ENCODE measurements at regions not wholly inside any gene's neighbourhood (a gene's known extent, or its start where the extent isn't known, plus 50 kb on each side); places are given as distances from the start of the nearest gene placed in this dataset.

- TF ChIP-seq CTCF (conservative IDR thresholded peaks at IDR 0.05; ENCODE audit: low read depth in 2 of 2) (no peak), EZH2 (IDR thresholded peaks at IDR 0.05; ENCODE audit: low read depth, unreplicated experiment) (no peak), ZNF462 (CRISPR knock-in tag; IDR thresholded peaks at IDR 0.05) (no peak), ZNF114 (CRISPR knock-in tag; IDR thresholded peaks at IDR 0.05) (no peak)
Observed at GRCh38 chr15:91413142-91413541, 313.1 kb downstream of the SV2B start (continued).

- Mint-ChIP-seq H3K4me3 (no peak overlapping the region), H3K9me3 (no peaks in the 10 kb centered on the region), H3K4me1 (no peaks in the 10 kb centered on the region), H3K36me3 (ENCODE audit: low read depth) (no peaks in the 10 kb centered on the region), H3K27me3 (ENCODE audit: insufficient read depth, low read depth, poor library complexity) (peaks cover 3% of the 10 kb centered on the region), H3K27ac (no peak overlapping the region)
- Histone ChIP-seq H3K36me3 (ENCODE audit: insufficient read depth) (no peaks in the 10 kb centered on the region), H3K4me3 (no peak overlapping the region), H3K9me2 (ENCODE audit: insufficient read depth) (no peaks in the 10 kb centered on the region), H3K27me3 (ENCODE audit: insufficient read depth) (no peaks in the 10 kb centered on the region), H3K4me1 (ENCODE audit: insufficient read depth) (no peaks in the 10 kb centered on the region), H3K4me2 (no peak overlapping the region), H3K27ac (ENCODE audit: low read depth) (no peak overlapping the region), H4K20me1 (replicated peaks; ENCODE audit: insufficient read depth) (no peaks in the 10 kb centered on the region), H3K79me2 (replicated peaks; ENCODE audit: insufficient read depth) (no peaks in the 10 kb centered on the region), H2AFZ (no peak overlapping the region), H3F3A (replicated peaks; ENCODE audit: low read depth) (no peaks in the 10 kb centered on the region)
- ATAC-seq (no peak), DNase-seq (ENCODE audit: low spot score) (no peak)
- TF ChIP-seq JUNB (IDR thresholded peaks at IDR 0.05; ENCODE audit: unreplicated experiment) (no peak), ZNF114 (CRISPR knock-in tag; IDR thresholded peaks at IDR 0.05) (no peak), STAT1 (IDR thresholded peaks at IDR 0.05; ENCODE audit: unreplicated experiment) (no peak), CREB1 (CRISPR knock-in tag; IDR thresholded peaks at IDR 0.05; ENCODE audit: low read depth) (no peak), POLR2AphosphoS5 (IDR thresholded peaks at IDR 0.05; ENCODE audit: low read depth) (no peak), ZNF331 (CRISPR knock-in tag; IDR thresholded peaks at IDR 0.05; ENCODE audit: low read depth) (no peak), CTCF (conservative IDR thresholded peaks at IDR 0.05; ENCODE audit: low read depth in 2 of 2) (no peak), NANOG (IDR thresholded peaks at IDR 0.05; ENCODE audit: borderline replicate concordance) (no peak), ETS1 (IDR thresholded peaks at IDR 0.05) (no peak), EZH2 (IDR thresholded peaks at IDR 0.05; ENCODE audit: low read depth, unreplicated experiment) (no peak), EZH2phosphoT487 (IDR thresholded peaks at IDR 0.05; ENCODE audit: unreplicated experiment) (no peak)
Observed at GRCh38 chr15:91414124-91414523, 314.1 kb downstream of the SV2B start.
